ENCODE measurements at regions not wholly inside any gene's neighbourhood (a gene's known extent, or its start where the extent isn't known, plus 50 kb on each side); places are given as distances from the start of the nearest gene placed in this dataset.
"Not testable (repeated sequence)": the region's sequence is repeated elsewhere in the genome, so short reads cannot be mapped to it uniquely, and the experiment has no call there.

DNA sequence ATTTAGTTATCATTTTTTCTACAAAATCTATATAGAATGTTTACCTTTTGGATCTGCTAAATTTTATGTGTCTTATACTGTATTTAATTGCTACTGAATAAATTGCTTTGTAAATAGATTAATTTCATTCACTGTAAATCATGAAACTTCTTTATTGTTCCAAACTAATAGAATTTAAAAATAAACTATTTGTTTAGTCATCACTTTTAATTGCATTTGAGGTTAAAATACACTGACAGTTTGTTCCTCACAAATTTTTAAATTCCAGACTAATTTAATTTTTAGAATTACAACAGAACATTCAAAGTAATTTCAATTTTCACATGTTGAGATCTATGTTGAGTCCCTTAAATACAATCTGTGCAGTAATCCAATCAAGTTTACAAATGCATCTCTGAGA, 1633.2 kb upstream of the NUDT12 start:
- Mint-ChIP-seq H3K27me3 (no peaks in the 10 kb centered on the region), H3K4me1 (no peaks in the 10 kb centered on the region), H3K4me3 (no peak overlapping the region), H3K27ac (no peak overlapping the region), H3K9me3 (peaks cover 5 to 17% of the 10 kb centered on the region in 2 donors)
- no peak for DNase-seq
- ATAC-seq = no peak

- H3K9me3 Mint-ChIP-seq = peaks cover 13% of the 10 kb centered on the region in 2 donors
- no peak overlapping the region for H3K4me3 Mint-ChIP-seq
- DNase-seq (no peak), ATAC-seq (no peak)
- no peak overlapping the region for H3K27ac Mint-ChIP-seq
- H3K27me3 Mint-ChIP-seq = no peaks in the 10 kb centered on the region
- H3K4me1 Mint-ChIP-seq = no peaks in the 10 kb centered on the region
Observed at GRCh38 chr5:105172918-105173317, 1610.3 kb upstream of the NUDT12 start.

GRCh38 chr5:105168806-105169205, 1606.2 kb upstream of the NUDT12 start:
- DNase-seq (no peak), ATAC-seq (no peak)
- Mint-ChIP-seq H3K4me1 (no peaks in the 10 kb centered on the region), H3K4me3 (no peak overlapping the region), H3K27me3 (no peaks in the 10 kb centered on the region), H3K27ac (no peak overlapping the region), H3K9me3 (peaks cover 13 to 16% of the 10 kb centered on the region in 2 donors)

- no peaks in the 10 kb centered on the region for H3K4me1 Mint-ChIP-seq
- H3K9me3 Mint-ChIP-seq = peaks cover 14 to 15% of the 10 kb centered on the region in 2 donors
- ATAC-seq = no peak
- H3K4me3 Mint-ChIP-seq = no peak overlapping the region
- no peak for DNase-seq
- no peaks in the 10 kb centered on the region for H3K27me3 Mint-ChIP-seq
- H3K27ac Mint-ChIP-seq = no peak overlapping the region
Observed at GRCh38 chr5:105167092-105167491, 1604.5 kb upstream of the NUDT12 start.

DNA sequence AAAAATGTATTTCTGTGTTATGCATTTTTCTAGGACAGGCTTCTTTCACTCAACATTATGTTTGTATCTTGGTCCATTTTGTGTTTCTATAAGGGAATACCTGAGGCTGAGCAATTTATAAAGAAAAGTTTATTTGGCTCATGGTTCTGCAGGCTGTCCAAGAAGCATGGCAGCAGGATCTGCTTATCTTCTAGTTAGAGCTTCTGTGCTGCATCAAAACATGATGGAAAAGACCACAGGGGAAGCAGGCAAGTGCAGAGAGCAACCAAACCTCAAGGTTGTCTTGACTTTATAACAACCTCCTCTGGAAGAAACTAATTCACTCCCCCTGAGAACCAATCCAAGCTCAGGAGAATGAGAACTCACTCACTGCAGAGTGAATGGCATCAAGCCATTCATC, 1601.0 kb upstream of the NUDT12 start:
- no peak overlapping the region for H3K4me3 Mint-ChIP-seq
- H3K27me3 Mint-ChIP-seq = no peaks in the 10 kb centered on the region
- ATAC-seq = no peak
- H3K27ac Mint-ChIP-seq = no peak overlapping the region
- peaks cover 8 to 19% of the 10 kb centered on the region in 2 donors for H3K9me3 Mint-ChIP-seq
- H3K4me1 Mint-ChIP-seq = no peaks in the 10 kb centered on the region
- DNase-seq = no peak

DNA sequence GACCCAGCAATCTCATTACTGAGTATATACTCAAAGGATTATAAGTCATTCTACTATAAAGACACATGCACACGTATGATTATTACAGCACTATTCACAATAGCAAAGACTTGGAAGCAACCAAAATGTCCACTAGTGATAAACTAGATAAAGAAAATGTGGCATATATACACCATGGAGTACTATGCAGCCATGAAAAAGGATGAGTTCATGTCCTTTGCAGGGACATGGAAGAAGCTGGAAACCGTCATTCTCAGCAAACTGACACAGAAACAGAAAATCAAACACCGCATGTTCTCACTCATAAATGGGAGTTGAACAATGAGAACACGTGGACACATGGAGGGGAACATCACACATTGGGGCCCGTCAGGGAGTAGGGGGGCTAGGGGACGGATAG, 1600.0 kb upstream of the NUDT12 start:
- H3K4me3 Mint-ChIP-seq, DNase-seq, ATAC-seq, H3K27me3 Mint-ChIP-seq, H3K27ac Mint-ChIP-seq, H3K4me1 Mint-ChIP-seq: not testable (repeated sequence)
- H3K9me3 Mint-ChIP-seq = peaks cover 8 to 11% of the 10 kb centered on the region in 2 donors

GRCh38 chr5:105158526-105158925, 1595.9 kb upstream of the NUDT12 start:
- Mint-ChIP-seq H3K27ac (no peak overlapping the region), H3K9me3 (peaks cover 16 to 18% of the 10 kb centered on the region in 2 donors), H3K4me3 (no peak overlapping the region), H3K4me1 (no peaks in the 10 kb centered on the region), H3K27me3 (no peaks in the 10 kb centered on the region)
- DNase-seq (no peak), ATAC-seq (no peak)

DNA sequence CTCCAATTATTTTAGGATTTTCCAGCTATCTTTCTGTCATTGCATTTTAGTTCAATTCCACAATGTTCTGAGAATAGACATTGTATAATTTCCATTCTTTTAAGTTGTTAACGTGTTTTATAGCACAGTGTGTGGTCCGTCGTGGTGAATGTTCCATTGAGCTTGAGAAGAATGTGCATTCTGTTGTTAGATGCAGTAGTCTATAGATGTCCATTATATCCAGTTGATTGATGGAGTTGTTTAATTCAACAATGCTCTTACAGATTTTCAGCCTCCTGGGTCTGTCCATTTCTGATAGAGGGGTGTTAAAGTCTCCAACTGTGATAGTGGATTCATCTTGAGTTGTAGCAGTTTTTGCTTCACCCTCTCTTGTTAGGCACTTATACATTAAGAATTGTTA, 1587.7 kb upstream of the NUDT12 start:
- no peak for DNase-seq
- H3K4me3 Mint-ChIP-seq = no peak overlapping the region
- H3K27ac Mint-ChIP-seq = no peak overlapping the region
- no peaks in the 10 kb centered on the region for H3K4me1 Mint-ChIP-seq
- no peaks in the 10 kb centered on the region for H3K27me3 Mint-ChIP-seq
- no peak for ATAC-seq
- peaks cover 15 to 17% of the 10 kb centered on the region in 2 donors for H3K9me3 Mint-ChIP-seq

GRCh38 chr5:105146867-105147266, 1584.3 kb upstream of the NUDT12 start:
- no peak for DNase-seq
- Mint-ChIP-seq H3K27me3 (no peaks in the 10 kb centered on the region), H3K27ac (no peak overlapping the region), H3K4me1 (no peaks in the 10 kb centered on the region), H3K9me3 (peaks cover 0 to 3% of the 10 kb centered on the region in 2 donors), H3K4me3 (no peak overlapping the region)
- no peak for ATAC-seq

- ATAC-seq (no peak), DNase-seq (no peak)
- Mint-ChIP-seq H3K4me1 (no peaks in the 10 kb centered on the region), H3K9me3 (no peaks in the 10 kb centered on the region), H3K4me3 (no peak overlapping the region), H3K27ac (no peak overlapping the region), H3K27me3 (no peaks in the 10 kb centered on the region)
Observed at GRCh38 chr5:105145152-105145551, 1582.6 kb upstream of the NUDT12 start.

DNA sequence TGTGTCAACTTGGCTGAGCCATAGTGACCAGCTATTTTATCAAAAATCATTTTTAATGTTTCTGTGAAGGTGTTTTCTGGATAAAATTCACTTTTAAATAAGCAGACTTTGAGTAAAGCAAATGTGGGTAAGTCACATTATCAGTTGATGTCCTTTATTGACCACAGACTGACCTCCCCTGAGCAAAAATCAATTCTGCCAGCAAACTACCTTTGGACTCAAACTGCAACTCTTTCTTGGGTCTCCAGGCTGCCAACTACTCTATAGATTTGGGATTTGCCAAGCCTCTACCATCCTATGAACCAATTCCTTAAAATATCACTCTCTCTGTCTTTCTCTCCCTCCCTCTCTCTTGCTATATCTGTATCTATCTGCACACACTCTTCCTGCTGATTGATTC, 1571.7 kb upstream of the NUDT12 start:
- ATAC-seq (no peak), DNase-seq (no peak)
- no peak overlapping the region for H3K27ac Mint-ChIP-seq
- no peaks in the 10 kb centered on the region for H3K4me1 Mint-ChIP-seq
- no peak overlapping the region for H3K4me3 Mint-ChIP-seq
- peaks cover 9 to 31% of the 10 kb centered on the region in 2 donors for H3K9me3 Mint-ChIP-seq
- no peaks in the 10 kb centered on the region for H3K27me3 Mint-ChIP-seq

- Mint-ChIP-seq H3K27ac (no peak overlapping the region), H3K4me3 (no peak overlapping the region), H3K27me3 (no peaks in the 10 kb centered on the region), H3K4me1 (no peaks in the 10 kb centered on the region), H3K9me3 (peaks cover 9 to 26% of the 10 kb centered on the region in 2 donors)
- DNase-seq (no peak), ATAC-seq (no peak)
Observed at GRCh38 chr5:105133087-105133486, 1570.5 kb upstream of the NUDT12 start.

GRCh38 chr5:105132581-105132980, 1570.0 kb upstream of the NUDT12 start:
- no peak overlapping the region for H3K27ac Mint-ChIP-seq
- no peaks in the 10 kb centered on the region for H3K27me3 Mint-ChIP-seq
- ATAC-seq (no peak), DNase-seq (no peak)
- H3K4me3 Mint-ChIP-seq = no peak overlapping the region
- H3K9me3 Mint-ChIP-seq = peaks cover 9 to 31% of the 10 kb centered on the region in 2 donors
- no peaks in the 10 kb centered on the region for H3K4me1 Mint-ChIP-seq

GRCh38 chr5:105131045-105131444, 1568.5 kb upstream of the NUDT12 start:
- no peaks in the 10 kb centered on the region for H3K27me3 Mint-ChIP-seq
- ATAC-seq = no peak

GRCh38 chr5:105101577-105101976, 1539.0 kb upstream of the NUDT12 start:
- Mint-ChIP-seq H3K27me3 (no peaks in the 10 kb centered on the region), H3K4me1 (no peaks in the 10 kb centered on the region), H3K9me3 (peaks cover 0 to under 1% of the 10 kb centered on the region in 2 donors), H3K27ac (no peak overlapping the region), H3K4me3 (no peak overlapping the region)
- DNase-seq = no peak
- ATAC-seq = no peak

More at GRCh38 chr5:105131045-105131444, 1568.5 kb upstream of the NUDT12 start:
- no peak for DNase-seq
- Mint-ChIP-seq H3K4me3 (no peak overlapping the region), H3K4me1 (no peaks in the 10 kb centered on the region), H3K9me3 (peaks cover 17 to 27% of the 10 kb centered on the region in 2 donors), H3K27ac (no peak overlapping the region)

- DNase-seq = no peak
- H3K4me3 Mint-ChIP-seq = no peak overlapping the region
- H3K4me1 Mint-ChIP-seq = no peaks in the 10 kb centered on the region
- peaks cover 18 to 27% of the 10 kb centered on the region in 2 donors for H3K9me3 Mint-ChIP-seq
- H3K27ac Mint-ChIP-seq = no peak overlapping the region
- ATAC-seq = no peak
- H3K27me3 Mint-ChIP-seq = no peaks in the 10 kb centered on the region
Observed at GRCh38 chr5:105088961-105089360, 1526.4 kb upstream of the NUDT12 start.

GRCh38 chr5:105088102-105088501, 1525.5 kb upstream of the NUDT12 start:
- Mint-ChIP-seq H3K4me1 (no peaks in the 10 kb centered on the region), H3K9me3 (peaks cover 13 to 18% of the 10 kb centered on the region in 2 donors), H3K27ac (no peak overlapping the region), H3K4me3 (no peak overlapping the region), H3K27me3 (no peaks in the 10 kb centered on the region)
- no peak for DNase-seq
- no peak for ATAC-seq

Measured in stimulated activated naive CD8-positive, alpha-beta T cell treated with anti-CD3 and anti-CD28 coated beads, Interleukin-15, amount 100 ng/mL, for 72 hours (primary cell).